ENCODE measurements at regions not wholly inside any gene's neighbourhood (a gene's known extent, or its start where the extent isn't known, plus 50 kb on each side); places are given as distances from the start of the nearest gene placed in this dataset.

GRCh38 chr10:105837951-105838350, 1196.9 kb downstream of the SORCS3 start:
- Histone ChIP-seq H4K20me1 (ENCODE audit: insufficient read depth, low read length) (no peaks in the 10 kb centered on the region), H3K9ac (ENCODE audit: low read length) (no peak overlapping the region), H2AFZ (ENCODE audit: low read depth, low read length) (peak overlapping the region; percentile 18; the same call in 1 of the 2 replicates), H3K36me3 (replicated peaks; ENCODE audit: low read depth, low read length) (no peaks in the 10 kb centered on the region), H3K4me2 (ENCODE audit: low read length) (peak overlapping the region; percentile 48), H3K4me1 (ENCODE audit: low read length) (peaks cover 3% of the 10 kb centered on the region; the same call in 1 of the 2 replicates), H3K4me3 (ENCODE audit: low read length) (peak overlapping the region; percentile 51), H3K27ac (ENCODE audit: low read length) (no peak overlapping the region), H3K9me3 (ENCODE audit: insufficient read depth, low read length) (no peaks in the 10 kb centered on the region), H3K79me2 (ENCODE audit: low read length) (no peaks in the 10 kb centered on the region), H3K27me3 (ENCODE audit: low read depth, low read length) (no peaks in the 10 kb centered on the region)
- TF ChIP-seq CTCF (IDR thresholded peaks at IDR 0.05; ENCODE audit: low read depth, low read length) (no peak), EZH2phosphoT487 (IDR thresholded peaks at IDR 0.05; ENCODE audit: low read depth) (no peak)

GRCh38 chr10:105834261-105835059, 1193.4 kb downstream of the SORCS3 start:
- H3K79me2 ChIP-seq (ENCODE audit: low read length) = no peaks in the 10 kb centered on the region
- no peak overlapping the region for H3K4me3 ChIP-seq (ENCODE audit: low read length)
- no peaks in the 10 kb centered on the region for H3K9me3 ChIP-seq (ENCODE audit: insufficient read depth, low read length)
- no peak overlapping the region for H3K9ac ChIP-seq (ENCODE audit: low read length)
- TF ChIP-seq EZH2phosphoT487 (IDR thresholded peaks at IDR 0.05; ENCODE audit: low read depth) (no peak), CTCF (IDR thresholded peaks at IDR 0.05; ENCODE audit: low read depth, low read length) (no peak)
- no peak overlapping the region for H3K4me2 ChIP-seq (ENCODE audit: low read length)
- no peaks in the 10 kb centered on the region for H4K20me1 ChIP-seq (ENCODE audit: insufficient read depth, low read length)
- H3K36me3 ChIP-seq (replicated peaks; ENCODE audit: low read depth, low read length) = no peaks in the 10 kb centered on the region
- peaks cover 3% of the 10 kb centered on the region; the same call in 1 of the 2 replicates for H3K4me1 ChIP-seq (ENCODE audit: low read length)
- H3K27ac ChIP-seq (ENCODE audit: low read length) = no peak overlapping the region
- no peak overlapping the region for H2AFZ ChIP-seq (ENCODE audit: low read depth, low read length)
- no peaks in the 10 kb centered on the region for H3K27me3 ChIP-seq (ENCODE audit: low read depth, low read length)

GRCh38 chr10:105827133-105827532, 1186.0 kb downstream of the SORCS3 start:
- Histone ChIP-seq H3K9ac (ENCODE audit: low read length) (no peak overlapping the region), H3K27me3 (ENCODE audit: low read depth, low read length) (no peaks in the 10 kb centered on the region), H4K20me1 (ENCODE audit: insufficient read depth, low read length) (no peaks in the 10 kb centered on the region), H3K4me1 (ENCODE audit: low read length) (no peaks in the 10 kb centered on the region), H3K4me2 (ENCODE audit: low read length) (no peak overlapping the region), H3K79me2 (ENCODE audit: low read length) (no peaks in the 10 kb centered on the region), H3K27ac (ENCODE audit: low read length) (no peak overlapping the region), H3K9me3 (ENCODE audit: insufficient read depth, low read length) (no peaks in the 10 kb centered on the region), H3K4me3 (ENCODE audit: low read length) (no peak overlapping the region), H2AFZ (ENCODE audit: low read depth, low read length) (no peak overlapping the region), H3K36me3 (replicated peaks; ENCODE audit: low read depth, low read length) (no peaks in the 10 kb centered on the region)
- no peak for TF ChIP-seq EZH2phosphoT487 (IDR thresholded peaks at IDR 0.05; ENCODE audit: low read depth)
- TF ChIP-seq CTCF (IDR thresholded peaks at IDR 0.05; ENCODE audit: low read depth, low read length) = no peak

GRCh38 chr10:105807935-105808587, 1167.0 kb downstream of the SORCS3 start:
- Histone ChIP-seq H4K20me1 (ENCODE audit: insufficient read depth, low read length) (no peaks in the 10 kb centered on the region), H3K9me3 (ENCODE audit: insufficient read depth, low read length) (no peaks in the 10 kb centered on the region), H3K79me2 (ENCODE audit: low read length) (no peaks in the 10 kb centered on the region), H3K4me2 (ENCODE audit: low read length) (peak overlapping the region; percentile 61), H3K4me1 (ENCODE audit: low read length) (peaks cover 3% of the 10 kb centered on the region; the same call in 1 of the 2 replicates), H3K9ac (ENCODE audit: low read length) (no peak overlapping the region), H3K4me3 (ENCODE audit: low read length) (peak overlapping the region; percentile 37; the same call in 1 of the 2 replicates), H3K36me3 (replicated peaks; ENCODE audit: low read depth, low read length) (no peaks in the 10 kb centered on the region), H2AFZ (ENCODE audit: low read depth, low read length) (peak overlapping the region; percentile 77; the same call in 1 of the 2 replicates), H3K27me3 (ENCODE audit: low read depth, low read length) (no peaks in the 10 kb centered on the region), H3K27ac (ENCODE audit: low read length) (peak overlapping the region; percentile 26; the same call in 1 of the 2 replicates)
- TF ChIP-seq CTCF (IDR thresholded peaks at IDR 0.05; ENCODE audit: low read depth, low read length) = no peak
- no peak for TF ChIP-seq EZH2phosphoT487 (IDR thresholded peaks at IDR 0.05; ENCODE audit: low read depth)

All from OCI-LY3 (cell line).